Osteocyte (in vitro differentiated cells): ENCODE measurements at regions not wholly inside any gene's neighbourhood (a gene's known extent, or its start where the extent isn't known, plus 50 kb on each side); places are given as distances from the start of the nearest gene placed in this dataset.
A peak's percentile ranks its signal among the peaks of the same experiment; 100 is the strongest.
"Not testable (repeated sequence)": the region's sequence is repeated elsewhere in the genome, so short reads cannot be mapped to it uniquely, and the experiment has no call there.

Experiments used
- DNase-seq: peaks from one replicate; pipeline ENCODE4 v3.0.0; 2021; ENCODE audit warnings: mixed read lengths; ENCODE audit not compliant: unreplicated experiment; ENCODE audit errors: extremely low spot score
- H3K27ac Mint-ChIP-seq: one replicate; pipeline ENCODE4 v1.8.0; 2021; ENCODE audit warnings: mild to moderate bottlenecking, mixed read lengths; ENCODE audit not compliant: unreplicated experiment
- H3K27me3 Mint-ChIP-seq: one replicate; pipeline ENCODE4 v1.8.0; 2021; ENCODE audit warnings: mixed read lengths; ENCODE audit not compliant: unreplicated experiment
- H3K36me3 Mint-ChIP-seq: one replicate; pipeline ENCODE4 v1.8.0; 2021; ENCODE audit warnings: mixed read lengths; ENCODE audit not compliant: unreplicated experiment
- H3K4me1 Mint-ChIP-seq: one replicate; pipeline ENCODE4 v1.8.0; 2021; ENCODE audit warnings: mixed read lengths; ENCODE audit not compliant: unreplicated experiment
- H3K4me3 Mint-ChIP-seq: one replicate; pipeline ENCODE4 v1.8.0; 2021; ENCODE audit warnings: mild to moderate bottlenecking, moderate library complexity, mixed read lengths; ENCODE audit not compliant: unreplicated experiment
- H3K9me3 Mint-ChIP-seq: one replicate; pipeline ENCODE4 v1.8.0; 2021; ENCODE audit warnings: mixed read lengths; ENCODE audit not compliant: unreplicated experiment
- CTCF ChIP-seq: fragments of 200-600 bp; sonication (generic); IDR thresholded peaks from 2 replicates; pipeline ENCODE4 v1.5.0; 2021; ENCODE audit warnings: antibody characterized with exemption, mild to moderate bottlenecking, moderate library complexity

DNA sequence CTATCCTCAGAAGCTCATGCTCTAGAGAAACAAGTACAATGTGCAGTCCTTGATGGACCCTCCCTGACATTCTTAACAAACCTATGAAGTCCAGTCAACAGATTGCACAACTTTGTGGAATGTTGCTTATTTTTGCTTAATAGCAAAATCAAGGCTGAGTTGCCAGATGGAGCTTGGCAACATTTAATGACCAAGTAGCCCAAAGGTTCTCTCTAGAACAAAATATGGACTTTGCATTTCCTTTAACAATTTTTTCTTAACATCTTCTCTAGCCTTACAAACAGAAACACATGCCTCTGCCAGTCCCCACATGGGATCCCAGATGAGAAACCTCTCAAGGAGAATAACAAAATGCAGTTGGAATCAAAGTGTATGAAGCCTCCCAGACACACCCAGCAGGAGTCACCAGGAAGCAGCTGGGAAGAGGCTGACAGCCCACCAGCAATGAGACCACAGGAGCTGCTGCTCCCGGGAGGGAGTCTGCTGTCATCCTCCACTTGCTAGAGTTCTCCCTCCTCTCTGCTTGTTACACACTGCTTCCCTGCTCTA lies 422.5 kb upstream of the CDIN1 start:
- H3K27ac Mint-ChIP-seq = peak overlapping the region; percentile 40
- H3K36me3 Mint-ChIP-seq = no peaks in the 10 kb centered on the region
- TF ChIP-seq CTCF = no peak
- no peaks in the 10 kb centered on the region for H3K27me3 Mint-ChIP-seq
- DNase-seq = no peak
- peaks cover 33% of the 10 kb centered on the region for H3K4me1 Mint-ChIP-seq
- H3K4me3 Mint-ChIP-seq = no peak overlapping the region
- no peaks in the 10 kb centered on the region for H3K9me3 Mint-ChIP-seq

DNA sequence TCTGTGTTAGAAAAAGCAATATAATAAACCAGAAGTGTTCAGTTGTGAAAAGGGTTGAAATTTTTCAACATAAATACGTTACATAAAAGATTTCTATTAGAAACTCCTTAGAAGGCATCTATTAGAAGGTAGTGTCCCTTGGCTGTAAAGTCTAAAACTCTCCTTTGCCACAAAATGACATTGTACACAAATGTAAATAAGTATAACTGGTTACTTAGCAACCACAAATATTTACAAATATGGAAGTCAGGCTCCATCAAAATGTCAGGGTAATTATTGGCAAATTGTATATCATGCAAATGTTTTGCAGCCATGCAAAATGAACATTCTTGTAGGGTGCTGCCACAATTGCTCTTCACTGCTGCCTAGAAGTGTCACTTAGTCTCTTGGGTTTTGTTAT lies 419.1 kb upstream of the CDIN1 start:
- no peak for TF ChIP-seq CTCF
- H3K4me1 Mint-ChIP-seq = peaks cover 44% of the 10 kb centered on the region
- no peaks in the 10 kb centered on the region for H3K36me3 Mint-ChIP-seq
- no peak overlapping the region for H3K4me3 Mint-ChIP-seq
- peaks cover under 1% of the 10 kb centered on the region for H3K9me3 Mint-ChIP-seq
- H3K27ac Mint-ChIP-seq = peak overlapping the region; percentile 90
- DNase-seq = no peak
- H3K27me3 Mint-ChIP-seq = no peaks in the 10 kb centered on the region

DNA sequence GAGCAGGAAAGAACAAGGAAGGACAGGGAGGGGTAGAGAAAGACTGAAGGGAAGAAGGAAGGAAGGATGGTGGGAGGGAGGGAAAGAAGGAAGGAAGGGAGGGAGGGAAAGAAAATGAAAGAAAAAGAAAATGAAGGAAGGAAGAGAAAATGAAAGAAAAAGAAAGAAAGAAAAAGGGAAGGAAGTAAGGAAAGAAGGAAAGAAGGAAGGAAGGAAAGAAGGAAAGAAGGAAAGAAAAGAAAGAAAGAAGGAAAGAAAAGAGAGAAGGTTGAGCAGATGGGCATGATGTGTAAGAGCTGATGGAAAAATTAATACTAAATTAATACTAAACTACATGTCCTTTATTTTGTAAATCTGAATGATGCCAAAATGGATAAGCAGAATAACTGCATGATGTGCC lies 418.3 kb upstream of the CDIN1 start:
- peaks cover 44% of the 10 kb centered on the region for H3K4me1 Mint-ChIP-seq
- TF ChIP-seq CTCF = no peak
- peaks cover 6% of the 10 kb centered on the region for H3K36me3 Mint-ChIP-seq
- H3K4me3 Mint-ChIP-seq = peak overlapping the region; percentile 44
- H3K27me3 Mint-ChIP-seq = no peaks in the 10 kb centered on the region
- DNase-seq = no peak
- H3K9me3 Mint-ChIP-seq = peaks cover 8% of the 10 kb centered on the region
- H3K27ac Mint-ChIP-seq = peak overlapping the region; percentile 90

DNA sequence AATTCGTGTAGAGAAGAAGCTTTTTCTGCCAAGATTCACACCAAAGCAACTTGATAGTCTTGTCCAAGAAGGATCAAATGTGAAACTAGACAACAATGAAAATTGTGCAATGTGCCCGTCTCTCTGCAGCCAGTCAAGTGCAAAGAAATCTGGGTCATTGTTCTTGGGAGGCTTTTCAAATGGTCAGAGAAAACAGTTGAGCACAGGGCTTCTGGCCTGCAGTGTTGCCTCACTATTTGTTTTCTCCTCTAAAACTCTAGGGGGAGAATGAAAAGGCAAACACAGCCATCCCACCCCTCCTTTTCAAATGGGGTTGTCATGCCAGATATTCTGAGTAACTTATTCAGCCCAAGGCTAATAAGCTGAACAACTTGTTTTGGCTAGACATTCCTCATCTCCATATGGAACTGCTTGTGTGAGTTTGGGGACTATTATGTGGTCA lies 417.6 kb upstream of the CDIN1 start:
- Mint-ChIP-seq H3K9me3 (peaks cover 8% of the 10 kb centered on the region), H3K36me3 (peaks cover 7% of the 10 kb centered on the region), H3K27me3 (no peaks in the 10 kb centered on the region), H3K27ac (peak overlapping the region; percentile 90), H3K4me1 (peaks cover 40% of the 10 kb centered on the region), H3K4me3 (peak overlapping the region; percentile 44)
- DNase-seq = no peak
- peak; percentile 49 for TF ChIP-seq CTCF

DNA sequence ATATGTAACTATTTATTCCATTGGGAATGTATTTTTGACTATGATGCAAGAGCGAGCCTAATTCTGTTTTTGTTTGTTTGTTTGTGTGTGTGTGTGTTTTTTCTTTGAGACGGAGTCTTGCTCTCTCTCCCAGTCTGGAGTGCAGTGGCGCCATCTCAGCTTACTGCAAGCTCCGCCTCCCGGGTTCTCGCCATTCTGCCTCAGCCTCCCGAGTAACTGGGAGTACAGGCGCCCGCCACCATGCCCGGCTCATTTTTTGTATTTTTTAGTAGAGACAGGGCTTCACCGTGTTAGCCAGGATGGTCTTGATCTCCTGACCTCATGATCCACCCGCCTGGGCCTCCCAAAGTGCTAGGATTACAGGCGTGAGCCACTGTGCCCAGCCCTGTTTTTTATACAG lies 415.4 kb upstream of the CDIN1 start:
- peaks cover 11% of the 10 kb centered on the region for H3K9me3 Mint-ChIP-seq
- peaks cover 35% of the 10 kb centered on the region for H3K4me1 Mint-ChIP-seq
- not testable (repeated sequence) for H3K27me3 Mint-ChIP-seq, H3K4me3 Mint-ChIP-seq, H3K36me3 Mint-ChIP-seq, DNase-seq
- H3K27ac Mint-ChIP-seq = peak overlapping the region; percentile 17

GRCh38 chr15:36172955-36173354 lies 406.5 kb upstream of the CDIN1 start:
- Mint-ChIP-seq H3K9me3 (peaks cover 3% of the 10 kb centered on the region), H3K27ac (no peak overlapping the region), H3K4me1 (peaks cover 69% of the 10 kb centered on the region), H3K36me3 (no peaks in the 10 kb centered on the region), H3K4me3 (no peak overlapping the region), H3K27me3 (no peaks in the 10 kb centered on the region)
- TF ChIP-seq CTCF = no peak
- no peak for DNase-seq
